OCI-LY1 (cell line): ENCODE measurements at regions not wholly inside any gene's neighbourhood (a gene's known extent, or its start where the extent isn't known, plus 50 kb on each side); places are given as distances from the start of the nearest gene placed in this dataset.

ENCODE experiments used
- EZH2 ChIP-seq: fragments of 200-600 bp; sonication (generic), shearing (Covaris generic); IDR thresholded peaks from 2 replicates; pipeline ENCODE4 v1.8.0; 2017; ENCODE audit warnings: borderline replicate concordance, mixed run types, mild to moderate bottlenecking, antibody characterized with exemption, low read length, moderate library complexity, mixed read lengths
- TF ChIP-seq, protein P1 (sequence below): fragments of 200-600 bp; sonication (generic), shearing (Covaris generic); IDR thresholded peaks from 2 replicates; pipeline ENCODE4 v1.5.1; 2017; ENCODE audit warnings: mild to moderate bottlenecking, antibody characterized with exemption, low read length, moderate library complexity, mixed read lengths

DNA sequence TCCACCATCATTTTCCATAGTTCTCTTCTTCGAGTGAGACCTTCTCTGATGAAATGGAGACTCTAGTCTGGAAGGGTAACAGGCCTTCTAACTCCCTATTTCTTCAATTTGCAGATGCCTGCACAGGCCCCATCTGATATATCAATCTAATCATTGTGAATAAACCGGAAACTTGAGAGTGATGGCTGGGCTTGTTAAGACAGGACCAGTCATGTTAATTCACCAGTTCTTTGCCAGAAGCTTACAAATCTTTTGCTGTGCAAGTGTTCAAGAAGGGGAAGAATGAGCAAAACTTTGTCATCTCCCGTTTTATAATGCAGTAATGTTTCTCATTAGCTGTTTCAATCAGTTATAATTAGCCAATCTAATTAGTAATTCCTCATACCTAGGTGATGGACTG, 1561.3 kb upstream of the GOT2 start:
- TF ChIP-seq, protein P1, sequence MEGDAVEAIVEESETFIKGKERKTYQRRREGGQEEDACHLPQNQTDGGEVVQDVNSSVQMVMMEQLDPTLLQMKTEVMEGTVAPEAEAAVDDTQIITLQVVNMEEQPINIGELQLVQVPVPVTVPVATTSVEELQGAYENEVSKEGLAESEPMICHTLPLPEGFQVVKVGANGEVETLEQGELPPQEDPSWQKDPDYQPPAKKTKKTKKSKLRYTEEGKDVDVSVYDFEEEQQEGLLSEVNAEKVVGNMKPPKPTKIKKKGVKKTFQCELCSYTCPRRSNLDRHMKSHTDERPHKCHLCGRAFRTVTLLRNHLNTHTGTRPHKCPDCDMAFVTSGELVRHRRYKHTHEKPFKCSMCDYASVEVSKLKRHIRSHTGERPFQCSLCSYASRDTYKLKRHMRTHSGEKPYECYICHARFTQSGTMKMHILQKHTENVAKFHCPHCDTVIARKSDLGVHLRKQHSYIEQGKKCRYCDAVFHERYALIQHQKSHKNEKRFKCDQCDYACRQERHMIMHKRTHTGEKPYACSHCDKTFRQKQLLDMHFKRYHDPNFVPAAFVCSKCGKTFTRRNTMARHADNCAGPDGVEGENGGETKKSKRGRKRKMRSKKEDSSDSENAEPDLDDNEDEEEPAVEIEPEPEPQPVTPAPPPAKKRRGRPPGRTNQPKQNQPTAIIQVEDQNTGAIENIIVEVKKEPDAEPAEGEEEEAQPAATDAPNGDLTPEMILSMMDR, result no peak
- TF ChIP-seq EZH2, result no peak
